GM12878 (cell line): ENCODE measurements at regions not wholly inside any gene's neighbourhood (a gene's known extent, or its start where the extent isn't known, plus 50 kb on each side); places are given as distances from the start of the nearest gene placed in this dataset.

Source experiments
- ATF2 ChIP-seq: IDR thresholded peaks from 2 replicates; pipeline ENCODE4 v1.6.1; 2012; ENCODE audit warnings: low read length, inconsistent platforms
- CBFB ChIP-seq: IDR thresholded peaks from 2 replicates; pipeline ENCODE4 v1.6.1; 2016; ENCODE audit warnings: antibody characterized with exemption, low read depth
- CREM ChIP-seq: IDR thresholded peaks from 2 replicates; pipeline ENCODE4 v1.6.1; 2014; ENCODE audit warnings: antibody characterized with exemption, low read depth
- KDM1A ChIP-seq: fragments of 200-600 bp; sonication (generic); IDR thresholded peaks from 2 replicates; pipeline ENCODE4 v1.6.1; 2016; ENCODE audit warnings: borderline replicate concordance
- POLR2A ChIP-seq: IDR thresholded peaks from 2 replicates; pipeline ENCODE4 v1.6.1; 2011; ENCODE audit warnings: low read depth, mild to moderate bottlenecking, low read length
- SP1 ChIP-seq: IDR thresholded peaks from one replicate; pipeline ENCODE4 v1.6.1; 2011; ENCODE audit warnings: low read depth, low read length

- TF ChIP-seq CBFB (no peak), SP1 (no peak), KDM1A (no peak), ATF2 (no peak), POLR2A (no peak), CREM (no peak)
These were observed 103.1 kb upstream of the PLEKHG1 start for GRCh38 chr6:150496629-150497028.
